ENCODE measurements at regions not wholly inside any gene's neighbourhood (a gene's known extent, or its start where the extent isn't known, plus 50 kb on each side); places are given as distances from the start of the nearest gene placed in this dataset.

DNA sequence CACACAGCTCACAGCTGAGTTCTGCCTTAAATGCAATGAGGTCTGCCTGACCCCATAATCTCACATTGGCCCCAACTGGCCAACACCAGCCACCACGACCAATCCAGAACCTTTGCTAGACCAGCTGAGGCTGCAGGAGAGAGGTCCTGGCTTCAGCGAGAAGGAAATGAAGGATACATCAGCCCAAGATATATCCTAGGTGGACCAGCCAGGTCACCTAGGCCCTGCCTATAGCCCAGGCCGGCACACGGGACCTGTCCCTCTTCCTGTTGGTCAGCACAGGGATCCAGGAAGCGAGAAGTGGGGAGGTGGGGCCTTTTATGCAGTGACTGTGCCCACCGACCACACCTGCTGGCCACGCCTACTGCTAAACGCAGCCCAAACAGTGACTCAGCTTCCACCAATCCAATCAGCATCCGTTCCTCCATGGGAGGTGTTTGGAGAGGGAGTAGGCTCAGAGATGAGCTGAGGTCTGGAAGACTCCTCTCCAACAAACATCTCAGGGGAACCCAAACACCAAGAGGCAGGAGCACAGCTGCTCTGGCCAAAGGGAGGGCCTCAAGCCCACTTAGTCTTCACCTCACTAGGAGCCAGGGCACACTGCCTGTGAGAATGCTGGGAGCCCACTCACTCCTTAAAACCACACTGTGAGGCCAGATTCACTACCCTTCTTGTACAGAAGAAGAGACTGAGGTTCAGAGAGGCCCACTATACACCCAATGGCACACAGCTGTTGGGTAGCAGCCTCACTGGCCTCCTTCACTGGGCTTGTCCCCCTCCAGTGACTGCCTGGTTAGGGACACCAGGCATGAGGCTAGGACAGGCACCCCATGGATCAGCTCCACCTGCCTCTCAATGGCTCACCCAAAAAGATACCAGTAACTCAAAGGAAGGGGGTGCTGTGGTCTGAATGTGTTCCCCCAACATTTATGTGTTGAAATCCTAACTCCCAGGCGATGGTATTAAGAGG lies 51.3 kb upstream of the PPP2R5C start:
- TF ChIP-seq NPAS2 (CRISPR knock-in tag; IDR thresholded peaks at IDR 0.05; ENCODE audit: borderline replicate concordance) = no peak
- TF ChIP-seq, protein P1, sequence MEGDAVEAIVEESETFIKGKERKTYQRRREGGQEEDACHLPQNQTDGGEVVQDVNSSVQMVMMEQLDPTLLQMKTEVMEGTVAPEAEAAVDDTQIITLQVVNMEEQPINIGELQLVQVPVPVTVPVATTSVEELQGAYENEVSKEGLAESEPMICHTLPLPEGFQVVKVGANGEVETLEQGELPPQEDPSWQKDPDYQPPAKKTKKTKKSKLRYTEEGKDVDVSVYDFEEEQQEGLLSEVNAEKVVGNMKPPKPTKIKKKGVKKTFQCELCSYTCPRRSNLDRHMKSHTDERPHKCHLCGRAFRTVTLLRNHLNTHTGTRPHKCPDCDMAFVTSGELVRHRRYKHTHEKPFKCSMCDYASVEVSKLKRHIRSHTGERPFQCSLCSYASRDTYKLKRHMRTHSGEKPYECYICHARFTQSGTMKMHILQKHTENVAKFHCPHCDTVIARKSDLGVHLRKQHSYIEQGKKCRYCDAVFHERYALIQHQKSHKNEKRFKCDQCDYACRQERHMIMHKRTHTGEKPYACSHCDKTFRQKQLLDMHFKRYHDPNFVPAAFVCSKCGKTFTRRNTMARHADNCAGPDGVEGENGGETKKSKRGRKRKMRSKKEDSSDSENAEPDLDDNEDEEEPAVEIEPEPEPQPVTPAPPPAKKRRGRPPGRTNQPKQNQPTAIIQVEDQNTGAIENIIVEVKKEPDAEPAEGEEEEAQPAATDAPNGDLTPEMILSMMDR (IDR thresholded peaks at IDR 0.05) = no peak
- no peak for TF ChIP-seq RFX5 (IDR thresholded peaks at IDR 0.05)
- no peak for TF ChIP-seq POLR2A (IDR thresholded peaks at IDR 0.05; ENCODE audit: low read length)
- no peak for TF ChIP-seq KDM1A (IDR thresholded peaks at IDR 0.05; ENCODE audit: low read depth)
- TF ChIP-seq SMC3 (IDR thresholded peaks at IDR 0.05) = no peak
- TF ChIP-seq JUNB (IDR thresholded peaks at IDR 0.05) = no peak
- TF ChIP-seq BHLHE40 (IDR thresholded peaks at IDR 0.05; ENCODE audit: low read depth, low read length) = no peak
- TF ChIP-seq, protein P2, sequence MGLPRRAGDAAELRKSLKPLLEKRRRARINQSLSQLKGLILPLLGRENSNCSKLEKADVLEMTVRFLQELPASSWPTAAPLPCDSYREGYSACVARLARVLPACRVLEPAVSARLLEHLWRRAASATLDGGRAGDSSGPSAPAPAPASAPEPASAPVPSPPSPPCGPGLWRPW (IDR thresholded peaks at IDR 0.05) = no peak
- no peak for TF ChIP-seq SREBF2 (IDR thresholded peaks at IDR 0.05)
- no peak for TF ChIP-seq PHF8 (IDR thresholded peaks at IDR 0.05; ENCODE audit: borderline replicate concordance, low read depth)
- TF ChIP-seq MYC (IDR thresholded peaks at IDR 0.05; ENCODE audit: borderline replicate concordance, low read length) = no peak
- TF ChIP-seq, protein P3, sequence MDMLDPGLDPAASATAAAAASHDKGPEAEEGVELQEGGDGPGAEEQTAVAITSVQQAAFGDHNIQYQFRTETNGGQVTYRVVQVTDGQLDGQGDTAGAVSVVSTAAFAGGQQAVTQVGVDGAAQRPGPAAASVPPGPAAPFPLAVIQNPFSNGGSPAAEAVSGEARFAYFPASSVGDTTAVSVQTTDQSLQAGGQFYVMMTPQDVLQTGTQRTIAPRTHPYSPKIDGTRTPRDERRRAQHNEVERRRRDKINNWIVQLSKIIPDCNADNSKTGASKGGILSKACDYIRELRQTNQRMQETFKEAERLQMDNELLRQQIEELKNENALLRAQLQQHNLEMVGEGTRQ (IDR thresholded peaks at IDR 0.05) = no peak
- TF ChIP-seq EHMT2 (IDR thresholded peaks at IDR 0.05; ENCODE audit: low read depth) = no peak
